Skeletal muscle satellite cell (primary cell): ENCODE measurements at regions not wholly inside any gene's neighbourhood (a gene's known extent, or its start where the extent isn't known, plus 50 kb on each side); places are given as distances from the start of the nearest gene placed in this dataset.
"Not testable (repeated sequence)": the region's sequence is repeated elsewhere in the genome, so short reads cannot be mapped to it uniquely, and the experiment has no call there.

Experiments used
- H3K27me3 ChIP-seq: 2 replicates; pipeline ENCODE4 v1.7.0; 2013; ENCODE audit warnings: low read length; ENCODE audit not compliant: control insufficient read depth, insufficient read depth
- H3K36me3 ChIP-seq: 2 replicates; pipeline ENCODE4 v1.7.0; 2013; ENCODE audit warnings: mild to moderate bottlenecking, control low read depth, low read length; ENCODE audit not compliant: insufficient read depth
- H3K4me1 ChIP-seq: 2 replicates; pipeline ENCODE4 v1.7.0; 2013; ENCODE audit warnings: low read length; ENCODE audit not compliant: control insufficient read depth, insufficient read depth
- H3K4me2 ChIP-seq: 2 replicates; pipeline ENCODE4 v1.7.0; 2013; ENCODE audit warnings: mild to moderate bottlenecking, low read length
- H3K4me3 ChIP-seq: 2 replicates; pipeline ENCODE4 v1.7.0; 2013; ENCODE audit warnings: low read length
- H3K9ac ChIP-seq: 2 replicates; pipeline ENCODE4 v1.7.0; 2013; ENCODE audit warnings: mild to moderate bottlenecking, low read depth, low read length, moderate library complexity
- H3K9me3 ChIP-seq: replicated peaks from 2 replicates; pipeline ENCODE4 v1.7.0; 2013; ENCODE audit warnings: mild to moderate bottlenecking, control low read depth, low read length

DNA sequence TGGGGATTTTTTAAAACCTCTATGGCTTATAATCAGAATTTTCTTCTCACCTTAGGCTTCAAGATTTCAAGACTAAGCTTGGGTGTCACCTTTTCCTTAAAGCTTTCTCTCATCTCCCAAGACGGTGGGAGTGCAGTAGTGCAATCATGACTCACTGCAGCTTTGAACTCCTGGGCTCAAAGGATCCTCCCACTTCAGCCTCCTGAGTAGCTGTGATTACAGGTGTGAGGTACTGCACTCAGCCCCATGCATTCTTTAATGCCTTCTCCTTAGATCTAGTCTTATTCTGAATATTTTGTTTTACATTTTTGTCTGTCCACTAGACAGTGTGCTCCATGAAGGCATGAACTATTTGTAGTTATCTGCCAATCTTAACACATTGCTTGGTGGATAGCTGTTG is 55.7 kb upstream of the FAT3 start:
- Histone ChIP-seq H3K4me1 (no peaks in the 10 kb centered on the region), H3K4me2 (no peak overlapping the region), H3K9me3 (no peaks in the 10 kb centered on the region), H3K4me3 (no peak overlapping the region), H3K9ac (no peak overlapping the region), H3K27me3 (no peaks in the 10 kb centered on the region), H3K36me3 (no peaks in the 10 kb centered on the region)

- Histone ChIP-seq H3K27me3 (no peaks in the 10 kb centered on the region), H3K9ac (no peak overlapping the region), H3K36me3 (no peaks in the 10 kb centered on the region), H3K4me3 (no peak overlapping the region), H3K4me2 (no peak overlapping the region), H3K9me3 (no peaks in the 10 kb centered on the region), H3K4me1 (no peaks in the 10 kb centered on the region)
Measured at GRCh38 chr11:92167571-92167970, 57.0 kb upstream of the FAT3 start.

- Histone ChIP-seq H3K36me3 (no peaks in the 10 kb centered on the region), H3K4me1 (no peaks in the 10 kb centered on the region), H3K27me3 (no peaks in the 10 kb centered on the region), H3K9ac (no peak overlapping the region), H3K4me2 (no peak overlapping the region), H3K9me3 (no peaks in the 10 kb centered on the region), H3K4me3 (no peak overlapping the region)
Measured at GRCh38 chr11:92166335-92166734, 58.3 kb upstream of the FAT3 start.

- Histone ChIP-seq H3K4me2 (no peak overlapping the region), H3K9me3 (no peaks in the 10 kb centered on the region), H3K9ac (no peak overlapping the region), H3K36me3 (no peaks in the 10 kb centered on the region), H3K4me3 (no peak overlapping the region), H3K27me3 (no peaks in the 10 kb centered on the region), H3K4me1 (no peaks in the 10 kb centered on the region)
Measured at GRCh38 chr11:92163879-92164278, 60.7 kb upstream of the FAT3 start.

- Histone ChIP-seq H3K36me3 (no peaks in the 10 kb centered on the region), H3K4me1 (no peaks in the 10 kb centered on the region)
Measured at GRCh38 chr11:92162776-92163175, 61.8 kb upstream of the FAT3 start.

GRCh38 chr11:92159931-92160330 is 64.7 kb upstream of the FAT3 start:
- no peaks in the 10 kb centered on the region for H3K36me3 ChIP-seq
- no peaks in the 10 kb centered on the region for H3K27me3 ChIP-seq
- no peak overlapping the region for H3K4me3 ChIP-seq
- no peaks in the 10 kb centered on the region for H3K9me3 ChIP-seq
- H3K4me2 ChIP-seq: no peak overlapping the region
- no peak overlapping the region for H3K9ac ChIP-seq
- no peaks in the 10 kb centered on the region for H3K4me1 ChIP-seq

More at GRCh38 chr11:92162776-92163175, 61.8 kb upstream of the FAT3 start:
- H3K4me3 ChIP-seq: no peak overlapping the region
- no peaks in the 10 kb centered on the region for H3K27me3 ChIP-seq
- H3K9me3 ChIP-seq: no peaks in the 10 kb centered on the region
- no peak overlapping the region for H3K4me2 ChIP-seq
- H3K9ac ChIP-seq: no peak overlapping the region

DNA sequence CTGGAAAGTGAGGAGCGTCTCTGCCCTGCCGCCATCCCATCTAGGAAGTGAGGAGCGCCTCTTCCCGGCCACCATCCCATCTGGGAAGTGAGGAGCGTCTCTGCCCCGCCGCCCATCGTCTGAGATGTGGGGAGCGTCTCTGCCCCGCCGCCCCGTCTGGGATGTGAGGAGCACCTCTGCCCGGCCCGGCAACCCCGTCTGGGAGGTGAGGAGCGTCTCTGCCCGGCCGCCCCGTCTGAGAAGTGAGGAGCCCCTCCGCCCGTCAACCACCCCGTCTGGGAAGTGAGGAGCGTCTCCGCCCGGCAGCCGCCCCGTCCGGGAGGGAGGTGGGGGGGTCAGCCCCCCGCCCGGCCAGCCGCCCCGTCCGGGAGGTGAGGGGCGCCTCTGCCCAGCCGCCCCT is 67.2 kb upstream of the FAT3 start:
- H3K27me3 ChIP-seq, H3K9ac ChIP-seq, H3K36me3 ChIP-seq, H3K4me2 ChIP-seq, H3K9me3 ChIP-seq, H3K4me3 ChIP-seq, H3K4me1 ChIP-seq: not testable (repeated sequence)

DNA sequence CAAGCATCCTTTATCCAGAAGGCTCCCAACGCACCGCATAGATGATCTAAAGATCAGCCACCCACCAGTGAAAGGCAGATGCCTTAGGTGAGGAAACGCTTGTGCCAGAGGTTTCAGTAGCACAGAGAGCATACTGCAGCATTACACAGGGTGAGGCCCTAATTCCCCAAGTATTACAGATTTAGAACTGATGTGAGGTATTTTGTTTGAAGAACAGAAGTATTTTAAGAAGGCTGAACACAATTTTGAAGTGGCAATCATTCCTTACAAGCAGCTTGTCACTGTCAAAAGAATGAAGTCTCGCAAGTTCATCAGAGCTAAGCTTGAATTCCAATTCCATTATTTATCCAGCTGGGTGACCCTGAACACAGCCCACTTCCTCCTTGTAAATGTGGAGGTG is 70.0 kb upstream of the FAT3 start:
- no peak overlapping the region for H3K9ac ChIP-seq
- no peak overlapping the region for H3K4me3 ChIP-seq

DNA sequence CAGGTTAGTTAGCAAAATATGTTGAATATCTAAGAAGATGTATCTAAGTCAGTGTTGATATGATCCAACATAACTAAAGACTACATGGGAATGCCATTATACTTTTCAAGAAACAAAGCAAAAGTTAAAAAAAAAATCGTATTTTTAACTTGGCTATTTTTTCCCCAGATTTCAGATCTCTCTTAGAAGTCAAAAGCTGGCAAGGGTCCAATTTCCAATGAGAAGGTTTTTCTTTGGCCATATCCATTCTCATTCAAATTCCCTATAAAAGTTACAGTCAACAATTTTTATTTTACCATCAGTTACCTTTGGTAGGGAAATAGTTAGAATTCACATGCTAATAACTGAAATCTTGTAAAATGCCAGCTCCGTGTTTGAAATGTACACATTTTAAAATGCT is 70.5 kb upstream of the FAT3 start:
- H3K9ac ChIP-seq: no peak overlapping the region
- H3K36me3 ChIP-seq: no peaks in the 10 kb centered on the region
- no peaks in the 10 kb centered on the region for H3K27me3 ChIP-seq
- H3K9me3 ChIP-seq: no peaks in the 10 kb centered on the region
- no peak overlapping the region for H3K4me3 ChIP-seq
- no peaks in the 10 kb centered on the region for H3K4me1 ChIP-seq
- no peak overlapping the region for H3K4me2 ChIP-seq

More for the DNA sequence above, 70.0 kb upstream of the FAT3 start:
- Histone ChIP-seq H3K4me2 (no peak overlapping the region), H3K27me3 (no peaks in the 10 kb centered on the region), H3K4me1 (no peaks in the 10 kb centered on the region), H3K36me3 (no peaks in the 10 kb centered on the region), H3K9me3 (no peaks in the 10 kb centered on the region)

DNA sequence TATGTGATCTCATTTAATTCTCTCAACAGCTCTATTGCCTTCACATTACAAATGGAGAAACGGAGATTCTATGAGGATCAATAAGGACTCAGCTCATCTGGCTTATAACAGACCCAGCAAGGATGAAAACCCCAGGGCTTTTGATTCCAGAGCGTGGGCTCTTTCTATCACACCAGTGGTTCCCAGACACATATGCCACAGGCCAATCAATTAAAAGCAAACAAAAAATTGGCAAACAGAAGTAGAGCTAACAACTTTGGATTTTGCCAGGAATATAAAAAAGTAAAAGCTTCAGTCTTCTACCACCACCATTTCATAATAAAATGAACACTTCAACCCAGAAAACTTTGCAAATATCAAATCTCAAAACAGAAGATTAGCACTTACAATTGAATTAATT is 71.1 kb upstream of the FAT3 start:
- Histone ChIP-seq H3K9me3 (no peaks in the 10 kb centered on the region), H3K9ac (no peak overlapping the region), H3K4me1 (no peaks in the 10 kb centered on the region), H3K27me3 (no peaks in the 10 kb centered on the region), H3K4me2 (no peak overlapping the region), H3K4me3 (no peak overlapping the region), H3K36me3 (no peaks in the 10 kb centered on the region)

DNA sequence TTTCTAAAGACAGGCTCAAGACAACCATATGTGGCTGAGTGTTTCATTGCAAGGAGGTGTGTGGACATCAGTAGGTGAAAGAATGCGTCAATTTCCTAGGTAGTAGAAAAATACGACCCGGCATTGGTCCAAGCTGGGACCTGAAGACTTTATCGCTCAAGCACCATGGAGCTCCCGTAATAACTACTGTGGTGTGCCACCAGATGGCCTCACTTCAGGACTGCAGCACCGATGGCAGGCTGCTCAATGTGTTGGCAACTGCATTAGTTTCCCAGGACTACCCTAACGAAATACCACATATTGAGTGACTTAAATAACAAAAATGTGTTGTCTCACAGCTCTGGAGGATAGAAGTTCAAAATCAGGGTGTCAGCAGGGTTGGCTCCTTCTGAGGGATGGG is 72.4 kb upstream of the FAT3 start:
- no peaks in the 10 kb centered on the region for H3K4me1 ChIP-seq
- no peaks in the 10 kb centered on the region for H3K27me3 ChIP-seq
- no peaks in the 10 kb centered on the region for H3K9me3 ChIP-seq
- no peak overlapping the region for H3K4me2 ChIP-seq
- no peak overlapping the region for H3K9ac ChIP-seq
- H3K36me3 ChIP-seq: no peaks in the 10 kb centered on the region
- no peak overlapping the region for H3K4me3 ChIP-seq

GRCh38 chr11:92149996-92150395 is 74.6 kb upstream of the FAT3 start:
- Histone ChIP-seq H3K4me1 (no peaks in the 10 kb centered on the region), H3K4me2 (no peak overlapping the region), H3K9ac (no peak overlapping the region), H3K9me3 (no peaks in the 10 kb centered on the region), H3K27me3 (no peaks in the 10 kb centered on the region), H3K36me3 (no peaks in the 10 kb centered on the region), H3K4me3 (no peak overlapping the region)
